GM21737 (cell line): ENCODE measurements at regions not wholly inside any gene's neighbourhood (a gene's known extent, or its start where the extent isn't known, plus 50 kb on each side); places are given as distances from the start of the nearest gene placed in this dataset.

ENCODE experiments used
- ATAC-seq: cut with Tn5 transposase; IDR thresholded peaks from one replicate; pipeline ENCODE4 v1.9.1; 2021; ENCODE audit warnings: mild to moderate bottlenecking, moderate library complexity; ENCODE audit not compliant: unreplicated experiment

DNA sequence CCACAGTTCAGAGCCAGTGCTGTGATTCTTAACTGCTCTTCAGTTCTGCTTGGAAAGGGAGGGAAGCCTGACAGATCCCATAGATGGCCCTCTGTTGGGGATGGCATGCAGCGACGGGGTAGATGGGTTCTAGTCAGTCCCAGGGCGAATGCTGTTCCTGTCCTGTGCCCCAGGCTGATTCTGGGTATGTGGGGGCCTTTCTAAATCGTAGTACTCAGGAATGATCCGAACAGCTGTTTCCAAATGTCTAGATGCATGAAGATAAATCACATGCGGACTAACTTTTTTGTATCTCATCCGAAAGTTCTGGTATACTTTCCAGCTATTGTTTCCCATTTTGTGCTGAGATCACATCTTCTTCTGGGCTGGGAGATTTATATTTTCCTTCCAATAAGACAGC, 186.0 kb upstream of the MKI67 start:
- ATAC-seq, result no peak

DNA sequence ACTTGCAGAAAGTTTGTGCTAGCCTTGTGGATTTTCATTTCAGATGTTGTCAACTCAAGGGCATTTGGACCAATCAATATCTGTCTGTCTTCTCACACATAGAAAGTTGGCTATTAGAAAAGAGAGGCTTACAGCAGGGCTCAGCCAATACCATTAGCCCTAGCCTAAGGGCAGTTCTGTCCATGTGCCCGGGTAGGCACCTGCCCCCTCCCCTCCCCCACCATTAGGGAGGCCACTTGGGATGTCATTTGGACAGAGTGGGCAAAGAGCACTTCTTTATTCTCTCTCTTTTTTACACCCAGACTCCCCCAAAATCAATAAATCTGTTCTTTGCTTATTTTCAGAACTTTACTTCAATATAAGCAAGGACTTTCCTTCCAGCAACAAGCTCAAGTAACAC, 188.5 kb upstream of the MKI67 start:
- ATAC-seq, result no peak

GRCh38 chr10:128316121-128316726, 190.0 kb upstream of the MKI67 start:
- ATAC-seq, result no peak

GRCh38 chr10:128316925-128317324, 190.7 kb upstream of the MKI67 start:
- ATAC-seq, result no peak

- no peak for ATAC-seq
Measured at GRCh38 chr10:128318366-128318765, 192.1 kb upstream of the MKI67 start.

GRCh38 chr10:128318913-128319312, 192.7 kb upstream of the MKI67 start:
- ATAC-seq, result no peak

DNA sequence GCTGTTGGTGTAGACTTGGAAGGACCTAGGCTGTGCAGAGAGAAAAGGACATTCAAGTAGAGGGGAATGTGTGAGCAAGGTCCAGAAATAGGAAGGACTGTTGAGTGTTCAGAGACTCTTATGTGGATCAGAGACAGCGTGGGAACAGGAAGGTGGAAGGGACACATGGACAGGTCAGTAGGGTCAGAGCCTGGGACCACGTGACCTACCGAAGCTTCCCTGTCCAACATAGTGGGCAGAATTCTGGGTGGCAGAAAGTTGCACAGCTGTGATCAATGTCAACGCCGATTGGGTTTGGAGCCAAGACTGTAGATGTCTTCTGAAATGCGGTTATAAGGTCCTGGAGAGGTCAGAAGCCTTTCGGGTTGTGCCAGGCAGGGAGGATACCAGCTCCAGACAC, 195.9 kb upstream of the MKI67 start:
- ATAC-seq, result no peak

DNA sequence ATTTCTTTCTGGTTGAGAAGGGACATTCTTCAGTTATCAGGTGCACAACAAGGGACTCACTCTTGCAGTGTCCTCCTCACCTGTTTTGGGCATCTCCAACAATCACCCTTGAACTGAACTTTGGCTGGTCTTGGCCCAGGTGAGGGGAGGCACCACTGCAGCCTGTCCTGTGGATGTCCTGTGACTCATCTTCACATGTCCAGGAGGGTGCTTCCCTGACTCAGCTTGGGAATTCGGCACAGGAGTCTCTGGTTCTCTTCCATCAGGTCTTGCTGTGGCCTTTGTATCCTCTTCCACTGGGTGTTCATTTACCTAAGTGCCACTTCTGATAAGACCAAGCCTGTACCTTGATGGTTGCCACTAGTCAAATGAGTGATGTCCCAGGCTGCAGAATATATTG, 196.7 kb upstream of the MKI67 start:
- ATAC-seq, result no peak

DNA sequence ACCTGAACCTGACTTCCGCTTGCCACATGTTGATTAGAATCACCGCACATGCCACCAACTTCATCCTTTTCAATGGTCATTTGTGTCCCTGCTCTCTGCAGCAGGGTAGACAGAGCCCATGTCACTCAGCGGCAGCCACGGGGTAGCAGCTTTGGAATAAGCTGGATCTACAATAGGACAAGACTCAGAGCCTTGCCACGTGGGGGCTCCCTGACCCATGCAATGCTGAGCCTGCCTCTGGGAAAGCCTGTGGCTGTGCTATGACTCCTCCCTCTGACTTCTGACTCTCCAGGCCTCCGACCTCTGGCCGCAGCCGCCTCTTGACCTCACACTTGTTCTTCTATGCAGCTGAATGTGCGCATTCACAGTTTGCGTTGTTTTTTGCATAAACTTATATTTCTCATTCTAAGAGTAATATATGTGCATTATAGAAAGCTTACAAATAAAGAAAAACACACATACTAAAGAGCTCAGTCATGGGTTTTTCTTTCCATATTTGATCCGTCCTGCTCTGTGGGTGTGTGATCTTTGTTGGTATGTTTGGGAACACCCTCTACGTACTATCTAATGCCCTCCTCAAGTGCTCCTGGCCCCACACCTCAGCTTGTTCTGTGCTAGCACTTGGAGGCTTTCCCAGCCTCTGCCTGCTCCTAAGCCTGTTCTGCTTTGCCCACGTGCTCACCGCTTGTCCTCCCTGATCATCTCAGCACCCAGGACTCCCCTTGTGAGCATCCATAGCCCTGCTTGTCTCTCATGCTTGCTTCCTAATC, 198.0 kb upstream of the MKI67 start:
- no peak for ATAC-seq

- ATAC-seq, result no peak
Measured at GRCh38 chr10:128325788-128326187, 199.6 kb upstream of the MKI67 start.

DNA sequence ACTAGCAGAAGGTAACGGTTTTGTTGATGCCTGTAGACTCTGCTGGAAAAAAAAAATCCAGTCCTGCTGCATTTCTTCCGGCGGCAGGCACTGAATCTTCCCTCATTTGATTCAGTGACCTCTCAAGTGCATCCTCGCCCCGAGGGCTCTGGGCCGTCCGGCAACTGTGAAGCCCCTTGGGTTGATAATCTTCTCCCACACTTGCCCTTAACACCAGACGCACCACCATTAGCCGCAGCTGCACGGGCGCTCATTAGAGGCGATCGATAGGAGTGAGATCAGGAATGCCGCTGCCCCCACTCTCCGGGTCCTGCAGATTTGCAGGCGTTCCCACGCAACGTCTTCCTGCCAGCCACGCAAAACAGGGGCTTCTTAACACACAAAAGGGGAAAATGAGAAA, 200.0 kb upstream of the MKI67 start:
- ATAC-seq, result no peak

DNA sequence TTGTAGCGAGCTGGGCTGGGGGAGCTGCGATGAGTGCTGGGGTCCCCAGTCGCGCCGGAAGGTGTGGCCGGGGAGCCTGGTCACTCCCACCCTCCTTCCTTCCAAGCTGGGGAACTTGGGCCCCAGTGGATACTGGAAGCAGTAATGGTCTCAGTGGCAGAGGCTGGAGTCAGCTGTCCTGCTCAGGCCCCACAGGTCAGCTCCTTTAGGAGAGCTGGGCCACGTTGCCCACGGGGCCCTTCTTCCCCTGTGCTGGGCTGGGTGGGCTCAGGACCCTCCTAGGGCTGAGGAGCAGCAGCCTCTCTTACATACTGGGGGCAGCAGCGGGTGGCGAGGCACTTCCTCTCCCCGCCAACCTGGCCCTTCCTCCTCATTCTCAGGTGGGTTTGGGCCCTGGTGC, 200.6 kb upstream of the MKI67 start:
- ATAC-seq, result no peak

GRCh38 chr10:128336401-128336800, 210.2 kb upstream of the MKI67 start:
- ATAC-seq, result no peak

DNA sequence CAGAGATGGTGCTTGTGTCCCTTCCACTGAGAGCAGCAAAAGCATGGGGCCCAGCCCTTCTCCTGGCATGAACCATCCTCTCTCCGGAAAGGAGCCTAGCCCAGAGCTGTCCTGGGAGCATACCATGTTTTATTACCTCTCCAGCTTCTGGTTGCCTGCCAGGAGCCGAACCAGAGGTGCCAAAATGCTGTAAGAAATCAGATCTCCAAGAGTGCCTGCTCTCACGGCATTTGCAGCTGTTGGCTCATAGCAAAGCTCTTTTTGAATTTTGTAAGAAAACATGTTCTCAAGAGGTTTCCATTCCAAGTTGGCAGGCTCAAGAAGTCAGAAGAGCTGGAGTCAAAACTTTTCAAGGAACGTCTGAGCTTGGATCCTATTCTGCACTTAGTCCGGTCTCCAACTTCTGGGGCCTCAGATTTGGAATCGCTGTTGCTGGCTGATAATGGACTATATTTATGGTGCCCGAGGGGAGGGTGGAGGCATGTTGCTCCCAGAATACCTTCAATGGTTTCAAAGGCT, 211.7 kb upstream of the MKI67 start:
- ATAC-seq, result no peak

DNA sequence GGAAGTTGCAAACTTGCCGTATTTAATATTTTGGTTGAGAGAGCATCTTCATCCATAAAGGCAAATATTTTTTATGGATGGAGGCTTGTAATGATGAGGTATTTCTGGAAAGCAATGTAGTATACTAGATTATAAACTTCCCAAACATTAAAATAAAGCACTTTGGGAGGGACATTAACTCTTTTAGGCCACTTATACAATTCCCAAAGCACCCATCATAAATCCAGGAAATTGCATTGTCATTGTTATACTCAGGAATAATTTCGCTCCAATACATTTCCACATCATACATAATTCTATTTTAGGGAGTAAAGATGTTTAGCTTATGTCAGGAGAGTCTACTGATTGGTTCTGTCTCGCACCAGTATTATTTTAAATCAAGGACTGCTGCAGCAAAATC, 212.7 kb upstream of the MKI67 start:
- ATAC-seq, result no peak

GRCh38 chr10:128339753-128340152, 213.5 kb upstream of the MKI67 start:
- no peak for ATAC-seq

- ATAC-seq, result no peak
Measured at GRCh38 chr10:128345353-128345752, 219.1 kb upstream of the MKI67 start.

GRCh38 chr10:128360783-128361182, 234.6 kb upstream of the MKI67 start:
- no peak for ATAC-seq

- no peak for ATAC-seq
Measured at GRCh38 chr10:128361487-128361886, 235.3 kb upstream of the MKI67 start.

GRCh38 chr10:128362514-128362913, 236.3 kb upstream of the MKI67 start:
- ATAC-seq, result no peak

DNA sequence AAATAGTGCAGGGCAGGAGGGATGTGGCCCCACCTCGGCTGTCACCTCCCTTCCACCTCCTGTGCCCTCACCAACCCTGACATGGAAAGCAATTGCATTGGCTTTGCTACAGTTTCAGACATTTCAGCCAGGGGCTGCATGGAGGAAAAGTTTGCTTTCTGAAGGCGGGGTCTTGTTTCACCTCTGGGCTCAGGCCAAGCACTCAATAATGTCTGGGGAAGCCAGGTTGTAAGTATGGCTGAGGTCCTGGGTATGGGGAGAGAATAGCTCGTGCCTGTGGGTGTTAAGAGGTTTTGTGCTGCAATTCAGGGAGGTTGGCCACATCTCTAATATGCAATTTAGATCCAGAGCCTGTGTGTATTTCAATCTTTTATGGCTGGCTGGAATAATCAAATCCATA, 238.4 kb upstream of the MKI67 start:
- no peak for ATAC-seq

- no peak for ATAC-seq
Measured at GRCh38 chr10:128365156-128365725, 239.0 kb upstream of the MKI67 start.
